ENCODE measurements at regions not wholly inside any gene's neighbourhood (a gene's known extent, or its start where the extent isn't known, plus 50 kb on each side); places are given as distances from the start of the nearest gene placed in this dataset.

DNA sequence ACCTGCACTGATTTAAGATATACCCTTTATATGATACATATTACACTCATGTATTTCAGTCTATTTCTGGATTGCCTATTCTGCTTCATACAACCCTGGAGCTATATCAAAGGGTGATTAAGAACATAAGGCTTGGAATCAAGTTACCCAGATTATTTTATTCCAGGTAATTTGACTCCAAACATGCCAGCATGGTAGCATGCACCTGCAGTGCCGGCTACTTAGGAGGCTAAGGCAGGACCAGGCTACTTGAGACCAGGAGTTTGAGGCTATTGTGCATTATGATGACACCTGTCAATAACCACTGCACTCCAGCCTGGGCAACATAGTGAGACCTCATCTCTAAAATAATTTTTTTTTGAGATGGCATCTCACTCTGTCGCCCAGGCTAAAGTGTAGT, 50.4 kb upstream of the NEO1 start:
- FAIRE-seq (no peak), DNase-seq (ENCODE audit: insufficient read length, low spot score) (no peak)
- TF ChIP-seq, protein P1, sequence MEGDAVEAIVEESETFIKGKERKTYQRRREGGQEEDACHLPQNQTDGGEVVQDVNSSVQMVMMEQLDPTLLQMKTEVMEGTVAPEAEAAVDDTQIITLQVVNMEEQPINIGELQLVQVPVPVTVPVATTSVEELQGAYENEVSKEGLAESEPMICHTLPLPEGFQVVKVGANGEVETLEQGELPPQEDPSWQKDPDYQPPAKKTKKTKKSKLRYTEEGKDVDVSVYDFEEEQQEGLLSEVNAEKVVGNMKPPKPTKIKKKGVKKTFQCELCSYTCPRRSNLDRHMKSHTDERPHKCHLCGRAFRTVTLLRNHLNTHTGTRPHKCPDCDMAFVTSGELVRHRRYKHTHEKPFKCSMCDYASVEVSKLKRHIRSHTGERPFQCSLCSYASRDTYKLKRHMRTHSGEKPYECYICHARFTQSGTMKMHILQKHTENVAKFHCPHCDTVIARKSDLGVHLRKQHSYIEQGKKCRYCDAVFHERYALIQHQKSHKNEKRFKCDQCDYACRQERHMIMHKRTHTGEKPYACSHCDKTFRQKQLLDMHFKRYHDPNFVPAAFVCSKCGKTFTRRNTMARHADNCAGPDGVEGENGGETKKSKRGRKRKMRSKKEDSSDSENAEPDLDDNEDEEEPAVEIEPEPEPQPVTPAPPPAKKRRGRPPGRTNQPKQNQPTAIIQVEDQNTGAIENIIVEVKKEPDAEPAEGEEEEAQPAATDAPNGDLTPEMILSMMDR (IDR thresholded peaks at IDR 0.05; ENCODE audit: insufficient read depth, missing control alignments), result no peak

DNA sequence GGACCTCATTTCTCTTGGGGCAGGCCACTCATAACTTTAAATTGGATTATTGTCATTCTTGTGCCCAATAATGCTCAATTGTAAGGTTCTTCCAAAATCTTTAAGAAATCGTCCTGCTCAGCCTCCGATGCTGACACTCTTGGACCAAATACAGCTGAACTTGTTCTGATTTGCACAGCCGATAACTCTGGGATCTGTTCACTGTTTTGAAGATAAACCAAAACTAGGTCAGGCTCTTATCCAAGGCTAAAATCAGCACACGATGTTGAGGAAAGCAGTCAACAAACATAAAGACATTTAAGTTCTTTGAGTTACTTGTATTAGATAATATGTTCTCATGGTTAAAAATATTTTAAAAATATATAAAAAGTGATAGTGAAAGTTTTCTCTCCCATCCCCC, 52.0 kb upstream of the NEO1 start:
- no peak for DNase-seq (ENCODE audit: insufficient read length, low spot score)
- TF ChIP-seq, protein P1 (IDR thresholded peaks at IDR 0.05; ENCODE audit: insufficient read depth, missing control alignments), result no peak
- no peak for FAIRE-seq

DNA sequence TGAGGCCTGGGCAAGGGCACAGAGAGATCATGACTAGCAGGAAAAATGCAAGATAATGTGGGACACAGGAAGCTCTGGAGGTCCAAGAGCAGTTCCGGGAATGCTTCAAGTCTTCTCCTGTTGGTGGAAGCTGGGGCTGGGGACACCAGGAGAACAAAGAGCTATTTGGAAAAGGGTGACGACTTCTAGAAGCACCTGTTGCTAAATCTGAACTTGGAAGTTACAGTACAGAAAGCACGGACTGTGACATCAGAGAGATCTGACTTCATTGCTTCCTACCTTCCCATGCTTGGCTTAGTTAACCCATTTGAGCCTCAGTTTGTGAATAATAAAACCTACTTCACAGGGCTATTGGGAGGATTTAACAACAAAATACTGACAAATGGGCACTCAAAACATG, 52.7 kb upstream of the NEO1 start:
- FAIRE-seq, result no peak
- DNase-seq (ENCODE audit: insufficient read length, low spot score), result no peak
- TF ChIP-seq, protein P1 (IDR thresholded peaks at IDR 0.05; ENCODE audit: insufficient read depth, missing control alignments), result no peak

DNA sequence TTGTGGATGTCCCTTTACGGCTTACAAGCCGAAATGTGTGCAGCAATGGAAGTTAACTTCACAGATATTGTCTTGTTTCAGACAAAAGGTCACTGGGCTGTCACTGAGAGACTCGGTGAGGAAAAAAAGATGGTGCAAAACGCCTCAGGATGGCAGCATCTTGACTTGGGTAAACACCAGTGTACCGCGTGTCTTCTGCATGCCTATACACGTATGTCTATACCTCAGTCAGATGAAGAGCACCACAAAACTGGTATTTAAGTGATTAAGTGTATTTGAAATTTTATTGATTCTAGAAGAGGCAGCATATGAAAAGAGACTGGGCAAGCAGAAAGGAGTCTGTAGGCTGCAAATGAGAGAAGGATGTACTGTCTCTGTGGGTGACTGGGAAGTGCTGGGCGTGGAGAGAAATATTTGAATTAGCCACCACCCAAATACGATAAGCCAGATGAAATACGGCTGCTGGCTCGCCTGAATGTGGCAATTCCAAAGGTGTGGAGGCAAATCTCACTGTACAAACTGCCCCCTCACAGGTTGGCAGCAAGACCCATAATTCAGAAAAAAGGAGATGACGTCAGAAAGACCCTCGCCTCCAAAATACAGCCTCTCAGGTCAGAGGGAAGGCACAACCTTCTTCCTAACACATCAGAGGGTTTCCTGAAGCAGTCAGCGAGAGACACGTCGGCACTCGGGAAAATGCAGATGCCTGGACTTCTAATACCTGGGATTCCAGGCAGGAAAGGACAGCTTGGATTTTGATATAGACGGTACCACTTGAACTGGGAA, 53.4 kb upstream of the NEO1 start:
- no peak for FAIRE-seq
- TF ChIP-seq, protein P1 (IDR thresholded peaks at IDR 0.05; ENCODE audit: insufficient read depth, missing control alignments), result no peak
- DNase-seq (ENCODE audit: insufficient read length, low spot score), result no peak

DNA sequence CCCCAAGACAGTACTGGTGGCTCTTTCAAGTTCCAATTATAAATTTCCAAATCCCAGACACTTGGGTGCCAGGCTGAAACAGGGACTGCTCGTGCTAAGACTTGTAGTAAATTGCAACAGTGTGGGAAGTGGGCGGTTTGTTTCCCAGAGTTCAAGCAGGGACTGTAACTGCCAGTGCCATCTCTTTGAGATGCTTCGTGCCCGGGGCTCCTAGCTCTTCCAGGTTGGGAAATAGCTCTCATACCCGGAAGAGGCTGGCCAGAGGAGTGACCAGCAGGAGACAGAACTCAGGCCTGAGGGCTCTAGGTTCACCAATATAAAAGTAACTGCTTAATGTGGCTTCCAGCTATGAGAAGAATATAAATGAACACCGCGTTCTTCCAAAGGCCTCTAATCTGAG, 54.0 kb upstream of the NEO1 start:
- no peak for FAIRE-seq
- TF ChIP-seq, protein P1 (IDR thresholded peaks at IDR 0.05; ENCODE audit: insufficient read depth, missing control alignments), result no peak
- DNase-seq (ENCODE audit: insufficient read length, low spot score), result no peak

DNA sequence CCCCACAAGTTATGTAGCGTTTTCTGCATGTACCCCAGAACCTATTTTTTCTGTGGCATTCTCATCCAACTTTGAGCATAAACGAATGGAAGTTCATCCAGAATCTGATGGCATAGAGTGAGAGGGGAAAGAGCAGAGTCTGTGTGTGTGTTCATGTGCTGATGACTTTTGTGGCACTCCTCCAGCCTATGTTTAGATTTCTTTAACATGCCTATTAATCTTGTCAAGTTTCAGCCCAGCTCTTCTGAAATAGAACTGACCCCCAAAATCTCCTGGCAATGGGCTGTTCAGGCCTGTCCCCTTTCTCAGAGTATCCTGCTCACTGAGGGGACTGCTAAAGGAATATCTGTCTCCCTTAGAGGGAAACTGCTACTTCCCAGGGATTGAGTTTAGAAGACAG, 56.4 kb upstream of the NEO1 start:
- TF ChIP-seq, protein P1 (IDR thresholded peaks at IDR 0.05; ENCODE audit: insufficient read depth, missing control alignments), result no peak
- FAIRE-seq (no peak), DNase-seq (ENCODE audit: insufficient read length, low spot score) (no peak)

DNA sequence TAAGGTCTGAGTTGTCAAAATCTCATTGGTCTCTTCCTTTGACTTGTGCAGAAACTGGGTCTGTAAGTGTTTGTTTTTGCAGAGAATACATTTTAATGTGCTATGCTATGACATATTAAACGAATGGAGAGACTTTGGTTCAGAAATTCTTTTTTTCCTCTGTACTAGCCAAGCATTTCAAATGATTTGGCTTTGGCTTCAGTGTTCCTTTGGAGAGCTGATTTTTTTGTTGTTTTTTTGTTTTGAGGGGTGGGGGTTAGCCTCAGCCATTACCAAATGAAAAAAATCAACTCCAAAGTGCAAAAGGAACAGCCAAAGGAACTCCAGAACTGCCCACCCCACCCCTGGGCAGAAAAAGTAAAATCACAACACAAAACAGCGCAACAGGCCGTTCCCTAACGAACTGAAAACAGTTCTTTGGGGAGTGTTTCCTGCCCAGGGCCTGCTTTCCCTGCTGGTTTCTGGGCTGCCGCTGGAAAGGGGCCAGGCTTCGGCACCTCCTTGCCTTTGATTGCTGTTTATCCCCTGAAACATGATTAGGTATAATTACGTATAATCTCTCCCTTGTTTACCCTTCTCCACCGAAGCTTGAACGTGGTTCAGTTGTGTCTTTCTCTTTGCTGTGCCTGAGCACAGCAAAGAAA, 57.6 kb upstream of the NEO1 start:
- FAIRE-seq (no peak), DNase-seq (ENCODE audit: insufficient read length, low spot score) (peak; percentile 22)
- TF ChIP-seq, protein P1 (IDR thresholded peaks at IDR 0.05; ENCODE audit: insufficient read depth, missing control alignments), result no peak

Measured in D721Med (cell line).